GM12878 (cell line): ENCODE measurements at regions not wholly inside any gene's neighbourhood (a gene's known extent, or its start where the extent isn't known, plus 50 kb on each side); places are given as distances from the start of the nearest gene placed in this dataset.

Experiments used
- ATAC-seq: fragments of 200-7000 bp; cut with Tn5 transposase; 3 replicates; pipeline ENCODE4 v1.9.1; 2020; ENCODE audit warnings: mild to moderate bottlenecking, moderate library complexity
- BruUV-seq: library from RNA; stranded (reverse); fragments of 400-500 nt; replicated peaks from 2 replicates; lab custom pipeline; 2021; lab: Mats Ljungman, UMichigan
- CTCF ChIA-PET: fragments of 300-600 bp; sonication (Branson Sonifier 250); formaldehyde crosslinking; extraction: SDS; loops from one replicate; lab custom pipeline; 2021; ENCODE audit warnings: inconsistent platforms; lab: Yijun Ruan, JAX
- POLR2A ChIA-PET: fragments of 350-600 bp; formaldehyde crosslinking; extraction: SDS; loops from one replicate; lab custom pipeline; 2021; ENCODE audit warnings: inconsistent platforms; lab: Charles Lee
- RAD21 ChIA-PET: fragments of 300-600 bp; sonication (Branson Sonifier 250); formaldehyde crosslinking; loops from one replicate; lab custom pipeline; 2023; ENCODE audit warnings: antibody characterized with exemption; ENCODE audit not compliant: unreplicated experiment; lab: Charles Lee
- SMC1A ChIA-PET: fragments of 300-600 bp; sonication (Branson Sonifier 250); formaldehyde crosslinking; loops from one replicate; lab custom pipeline; 2023; ENCODE audit not compliant: unreplicated experiment, uncharacterized antibody; lab: Charles Lee
- DNase-seq: peaks from one replicate; pipeline ENCODE4 v3.0.0-alpha.2; 2011; ENCODE audit warnings: low read depth, low spot score
- FAIRE-seq: peaks from 3 replicates; lab custom pipeline; 2011; peaks lifted over from hg19 to GRCh38; lab: Jason Lieb, UNC
- H2AFZ ChIP-seq: 2 replicates; pipeline ENCODE4 v1.6.0; 2011; ENCODE audit warnings: low read depth, low read length, control low read depth; ENCODE audit not compliant: control insufficient read depth
- H3K27ac ChIP-seq: 2 replicates; pipeline ENCODE4 v1.5.1; 2011; ENCODE audit warnings: control low read depth; ENCODE audit not compliant: control insufficient read depth, insufficient read depth
- H3K27me3 ChIP-seq, 2 experiments: replicated peaks in 1 of 2; 2 replicates each; pipeline versions ENCODE4 v1.6.0 to v1.6.1; 2011; ENCODE audit warnings: low read length in 1 of 2; ENCODE audit not compliant: control insufficient read depth in 2 of 2, insufficient read depth in 2 of 2
- H3K36me3 ChIP-seq, 2 experiments: 2 replicates each; pipeline ENCODE4 v1.5.1; 2011; ENCODE audit warnings: low read length in 1 of 2; ENCODE audit not compliant: control insufficient read depth in 2 of 2, insufficient read depth in 2 of 2
- H3K4me1 ChIP-seq: 2 replicates; pipeline ENCODE4 v1.6.1; 2011; ENCODE audit warnings: mild to moderate bottlenecking, low read length, moderate library complexity, mixed read lengths; ENCODE audit not compliant: control insufficient read depth, insufficient read depth
- H3K4me2 ChIP-seq: 2 replicates; pipeline ENCODE4 v1.6.0; 2011; ENCODE audit warnings: control low read depth; ENCODE audit not compliant: control insufficient read depth, insufficient read depth
- H3K4me3 ChIP-seq: fragments of 200-600 bp; sonication (generic); 2 replicates; pipeline ENCODE4 v1.5.1; 2016
- H3K79me2 ChIP-seq: 2 replicates; pipeline ENCODE4 v1.6.0; 2011; ENCODE audit warnings: low read length; ENCODE audit not compliant: control insufficient read depth, insufficient read depth
- H3K9ac ChIP-seq: 2 replicates; pipeline ENCODE4 v1.8.0; 2011; ENCODE audit warnings: low read length, control low read depth, mixed read lengths; ENCODE audit not compliant: control insufficient read depth, insufficient read depth
- H3K9me3 ChIP-seq: replicated peaks from 3 replicates; pipeline ENCODE4 v1.5.1; 2011; ENCODE audit warnings: mild to moderate bottlenecking, low read length; ENCODE audit not compliant: control insufficient read depth, insufficient read depth
- H4K20me1 ChIP-seq: 2 replicates; pipeline ENCODE4 v1.6.0; 2011; ENCODE audit not compliant: control insufficient read depth, insufficient read depth
- BRCA1 ChIP-seq: IDR thresholded peaks from 2 replicates; pipeline ENCODE4 v1.6.1; 2011; ENCODE audit warnings: low read depth, low read length, improper control_type of control experiment
- CREM ChIP-seq: IDR thresholded peaks from 2 replicates; pipeline ENCODE4 v1.6.1; 2014; ENCODE audit warnings: antibody characterized with exemption, low read depth
- DPF2 ChIP-seq: fragments of 450-650 bp; IDR thresholded peaks from 2 replicates; pipeline ENCODE4 v1.6.1; 2017; ENCODE audit warnings: mild to moderate bottlenecking
- ETV6 ChIP-seq, 2 experiments: fragments of 450-650 bp in 1 of 2; IDR thresholded peaks in 1 of 2; conservative IDR thresholded peaks in 1 of 2; 2 replicates each; pipeline ENCODE4 v1.6.1; 2014; ENCODE audit warnings: antibody characterized with exemption in 1 of 2, borderline replicate concordance in 1 of 2, low read depth in 1 of 2, mild to moderate bottlenecking in 1 of 2, moderate library complexity in 1 of 2
- FOXK2 ChIP-seq: fragments of 450-650 bp; IDR thresholded peaks from 2 replicates; pipeline ENCODE4 v1.6.1; 2017; ENCODE audit warnings: mild to moderate bottlenecking, moderate library complexity
- FOXM1 ChIP-seq: IDR thresholded peaks from 2 replicates; pipeline ENCODE4 v1.6.1; 2012; ENCODE audit warnings: low read depth, mild to moderate bottlenecking, inconsistent platforms, low read length, moderate library complexity
- GATAD2B ChIP-seq: fragments of 450-650 bp; conservative IDR thresholded peaks from 2 replicates; pipeline ENCODE4 v1.6.1; 2017; ENCODE audit warnings: low read depth, mild to moderate bottlenecking, moderate library complexity
- IRF4 ChIP-seq: IDR thresholded peaks from 2 replicates; pipeline ENCODE4 v1.6.1; 2011; ENCODE audit warnings: low read depth, low read length
- IRF5 ChIP-seq: fragments of 450-650 bp; IDR thresholded peaks from 2 replicates; pipeline ENCODE4 v1.6.1; 2017; ENCODE audit warnings: borderline replicate concordance
- JUND ChIP-seq: IDR thresholded peaks from 2 replicates; pipeline ENCODE4 v1.6.1; 2012; ENCODE audit warnings: low read depth, mild to moderate bottlenecking, low read length, improper control_type of control experiment, moderate library complexity
- MEF2A ChIP-seq: IDR thresholded peaks from 2 replicates; pipeline ENCODE4 v1.6.1; 2011; ENCODE audit warnings: low read depth, mild to moderate bottlenecking, low read length, moderate library complexity; ENCODE audit not compliant: insufficient read depth
- NFIC ChIP-seq: IDR thresholded peaks from 2 replicates; pipeline ENCODE4 v1.6.1; 2012; ENCODE audit warnings: low read depth, mild to moderate bottlenecking, inconsistent platforms, low read length, moderate library complexity
- POU2F2 ChIP-seq: IDR thresholded peaks from 3 replicates; pipeline ENCODE4 v1.6.1; 2011; ENCODE audit warnings: low read depth, mild to moderate bottlenecking, low read length, borderline replicate concordance
- RELA ChIP-seq: fragments of 450-650 bp; IDR thresholded peaks from 2 replicates; pipeline ENCODE4 v1.8.0; 2014; ENCODE audit warnings: borderline replicate concordance; ENCODE audit not compliant: partially characterized antibody
- REST ChIP-seq: IDR thresholded peaks from 2 replicates; pipeline ENCODE4 v1.6.1; 2012; ENCODE audit warnings: mild to moderate bottlenecking, low read depth, low read length
- SREBF1 ChIP-seq: IDR thresholded peaks from 2 replicates; pipeline ENCODE4 v1.6.1; 2012; ENCODE audit warnings: mild to moderate bottlenecking, low read length
- TCF12 ChIP-seq: IDR thresholded peaks from 2 replicates; pipeline ENCODE4 v1.6.1; 2011; ENCODE audit warnings: low read depth, mild to moderate bottlenecking, low read length
- ZNF622 ChIP-seq: fragments of 450-650 bp; IDR thresholded peaks from 2 replicates; pipeline ENCODE4 v1.6.1; 2017; ENCODE audit warnings: mild to moderate bottlenecking, inconsistent platforms
- WGBS: methylation state at CpG from one replicate; pipeline ENCODE4 v1.1.6; 2016; ENCODE audit warnings: low lambda C conversion rate; ENCODE audit not compliant: insufficient replicate concordance, insufficient coverage; ENCODE audit errors: missing lambda C conversion rate; 5-methylcytosine and 5-hydroxymethylcytosine counted together
- in situ Hi-C: fragments of 300-500 bp; cut with MboI; formaldehyde crosslinking; loops from 9 replicates; pipeline ENCODE4 v1.14.3; 2018; ENCODE audit warnings: mixed read lengths
- intact Hi-C: fragments of 100-400 bp; cut with micrococcal nuclease; formaldehyde crosslinking; loops from one replicate; pipeline ENCODE4 v1.14.2; 2022; ENCODE audit not compliant: unreplicated experiment

GRCh38 chr15:62223020-62223419, 57.9 kb upstream of the C2CD4B start (continued):
- TF ChIP-seq REST (no peak), FOXK2 (no peak), NFIC (no peak), TCF12 (no peak), POU2F2 (no peak), JUND (no peak), DPF2 (no peak), IRF4 (no peak), RELA (no peak), ETV6 (conservative IDR thresholded peaks at IDR 0.05 in 1 of 2, IDR thresholded peaks at IDR 0.05 in 1 of 2; ENCODE audit: borderline replicate concordance in 1 of 2, low read depth in 1 of 2) (no peak), MEF2A (no peak), ZNF622 (no peak)
- TF ChIP-seq, all 136 proteins: peak for 0

- RAD21 ChIA-PET, result no interaction called here
- SMC1A ChIA-PET, result no interaction called here
- in situ Hi-C loops, result no loop called here
- Histone ChIP-seq H3K79me2 (no peaks in the 10 kb centered on the region), H4K20me1 (no peaks in the 10 kb centered on the region), H3K9me3 (no peaks in the 10 kb centered on the region), H3K4me2 (no peak overlapping the region), H3K9ac (no peak overlapping the region), H3K4me1 (no peaks in the 10 kb centered on the region), H3K4me3 (no peak overlapping the region), H3K27ac (no peak overlapping the region), H3K27me3 (no peaks in the 10 kb centered on the region), H2AFZ (no peak overlapping the region), H3K36me3 (no peaks in the 10 kb centered on the region)
- ATAC-seq, result no peak
- intact Hi-C loops, result no loop called here
- no peak for DNase-seq
- no TSS peak for BruUV-seq
- POLR2A ChIA-PET, result no interaction called here
- FAIRE-seq, result no peak
- CTCF ChIA-PET, result interaction anchor here (1.7 kb wide), 1 partner anchor 25 kb away, joined by 5 read pairs; no protein-coding TSS in a partner anchor
- WGBS, result 0% methylated on average over 1 of the region's 1 CpG
- TF ChIP-seq CREM (no peak), SREBF1 (no peak), GATAD2B (no peak), JUND (no peak), IRF5 (no peak), FOXM1 (no peak), BRCA1 (no peak)
These were observed 63.5 kb upstream of the C2CD4B start for GRCh38 chr15:62228604-62229003.
